ENCODE measurements at regions not wholly inside any gene's neighbourhood (a gene's known extent, or its start where the extent isn't known, plus 50 kb on each side); places are given as distances from the start of the nearest gene placed in this dataset.
A peak's percentile ranks its signal among the peaks of the same experiment; 100 is the strongest.
"Not testable (repeated sequence)": the region's sequence is repeated elsewhere in the genome, so short reads cannot be mapped to it uniquely, and the experiment has no call there.

DNA sequence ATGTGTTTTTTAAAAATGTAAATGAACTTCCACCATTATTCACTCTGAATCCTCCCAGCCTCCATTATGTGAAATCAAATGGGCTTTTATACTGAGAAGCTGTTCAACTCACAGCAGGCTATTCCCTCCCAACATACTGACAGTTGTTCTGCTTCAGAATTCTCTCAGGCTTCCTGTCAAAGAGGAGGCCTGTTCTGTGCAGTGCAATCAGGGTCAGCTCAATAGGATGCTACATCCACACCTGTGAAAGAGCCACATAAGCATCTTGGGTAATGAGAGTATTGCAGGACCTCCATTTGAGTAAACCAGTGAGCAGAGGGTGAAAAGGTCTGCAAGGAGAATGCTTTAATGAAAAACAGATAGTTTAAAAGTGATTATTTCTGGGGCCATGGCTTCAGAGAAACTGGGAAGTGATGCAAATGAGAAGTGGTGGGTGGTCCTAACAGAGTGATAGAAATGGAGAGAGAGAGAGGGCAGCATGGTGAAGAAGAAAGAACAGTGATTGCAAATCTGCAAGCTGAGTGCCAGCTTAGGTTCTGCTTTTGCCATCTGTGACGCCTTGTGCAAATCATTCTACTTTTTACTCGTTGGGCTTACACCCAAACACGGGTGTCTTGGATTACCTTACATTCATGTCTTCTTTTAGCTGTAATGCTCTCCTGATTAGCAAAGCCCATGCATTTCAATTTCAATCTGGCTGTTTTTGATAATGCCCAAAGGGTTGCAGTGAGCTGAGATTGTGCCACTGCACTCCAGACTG is 202.5 kb upstream of the NMUR2 start:
- DNase-seq (ENCODE audit: low read depth), result no peak

DNA sequence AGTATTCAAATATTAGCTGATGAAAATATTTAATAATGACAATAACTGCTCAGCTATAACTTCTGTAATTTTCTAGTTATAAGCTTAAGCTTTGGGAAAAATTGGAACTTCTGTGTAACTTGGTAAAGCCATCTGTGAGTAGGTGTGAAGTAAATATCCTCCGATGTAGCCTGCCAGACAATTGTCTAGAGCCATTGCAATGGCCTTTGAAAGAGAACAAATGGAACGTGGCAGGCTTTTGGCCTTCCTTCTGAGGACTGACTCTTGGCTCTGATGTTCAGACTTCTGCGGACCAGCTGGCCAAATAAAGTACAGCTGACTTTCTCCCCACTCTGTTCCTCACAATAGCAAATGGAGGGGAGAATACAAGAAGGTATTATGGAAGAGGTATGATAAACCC is 203.4 kb upstream of the NMUR2 start:
- no peak for DNase-seq (ENCODE audit: low read depth)

DNA sequence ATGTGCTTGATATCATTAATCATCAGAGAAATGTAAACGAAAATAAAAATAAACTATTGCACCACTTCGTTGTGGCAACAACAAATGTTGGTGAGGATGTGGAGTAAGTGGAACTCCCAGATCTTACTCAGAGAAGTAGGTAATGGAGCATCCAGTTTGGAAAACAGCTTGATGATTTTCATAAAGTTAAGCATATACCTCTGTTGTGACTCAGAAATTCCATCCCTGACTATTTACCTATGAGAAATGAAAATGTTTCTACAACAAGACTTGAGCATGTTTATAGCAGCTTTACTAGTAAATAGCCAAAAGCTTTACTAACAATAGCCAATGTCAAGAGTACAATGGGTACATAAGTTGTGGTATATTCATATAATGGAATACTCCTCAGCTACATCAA is 214.7 kb upstream of the NMUR2 start:
- no peak for DNase-seq (ENCODE audit: low read depth)

DNA sequence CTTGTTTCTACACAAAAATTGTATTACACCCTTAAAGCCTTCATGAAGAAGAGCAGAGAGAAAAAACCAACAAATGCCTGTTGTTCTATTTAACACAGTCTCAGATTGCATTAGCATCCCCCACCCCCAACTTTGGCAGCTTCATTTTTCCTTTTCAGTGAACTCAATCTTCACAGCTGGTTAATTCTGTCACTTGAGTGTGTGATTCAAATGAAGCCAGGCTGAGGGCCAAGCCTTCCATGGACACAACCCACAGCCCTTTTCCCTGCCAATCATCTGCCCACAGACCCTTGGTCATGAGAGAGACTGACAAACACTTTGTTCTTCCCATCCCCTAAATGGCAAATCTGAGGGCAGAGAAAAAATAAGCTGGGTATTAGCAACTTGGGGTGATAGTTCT is 217.5 kb upstream of the NMUR2 start:
- no peak for DNase-seq (ENCODE audit: low read depth)

DNA sequence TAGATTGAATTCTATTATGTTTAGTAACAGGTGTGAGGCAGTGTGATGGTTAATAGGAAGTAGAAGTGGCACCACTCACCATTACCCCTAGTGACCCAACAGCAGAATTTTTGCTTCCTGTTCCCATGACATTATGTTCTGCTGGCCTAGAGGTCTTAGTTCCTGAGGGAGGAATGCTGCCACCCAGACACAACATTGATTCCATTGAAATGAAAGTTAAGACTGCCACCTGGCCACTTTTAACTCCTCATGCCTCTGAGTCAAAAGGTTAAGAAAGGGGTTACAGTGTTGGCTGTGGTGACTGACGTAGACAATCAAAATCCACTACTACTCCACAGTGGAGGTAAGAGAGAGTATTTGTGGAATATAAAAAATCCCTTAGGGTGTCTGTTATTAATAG is 218.9 kb upstream of the NMUR2 start:
- DNase-seq (ENCODE audit: low read depth), result peak; percentile 1

DNA sequence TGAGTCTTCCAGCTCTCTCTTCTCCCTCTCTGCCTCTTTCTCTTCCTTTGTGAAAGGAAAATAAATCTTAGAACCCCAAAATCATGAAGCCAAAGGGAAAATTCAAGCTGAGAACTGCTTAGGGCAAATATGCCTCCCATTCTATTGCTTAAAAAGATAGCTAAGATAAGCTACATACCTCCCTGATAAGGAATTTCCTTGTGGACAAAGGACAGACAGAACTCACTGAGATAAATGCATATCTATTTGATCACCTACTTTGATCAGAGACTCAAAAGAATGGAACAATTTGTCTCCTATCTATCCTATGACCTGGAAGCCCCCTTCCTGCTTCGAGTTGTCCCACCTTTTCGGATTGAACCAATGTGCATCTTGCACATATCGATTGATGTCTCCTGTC is 220.6 kb upstream of the NMUR2 start:
- no peak for DNase-seq (ENCODE audit: low read depth)

DNA sequence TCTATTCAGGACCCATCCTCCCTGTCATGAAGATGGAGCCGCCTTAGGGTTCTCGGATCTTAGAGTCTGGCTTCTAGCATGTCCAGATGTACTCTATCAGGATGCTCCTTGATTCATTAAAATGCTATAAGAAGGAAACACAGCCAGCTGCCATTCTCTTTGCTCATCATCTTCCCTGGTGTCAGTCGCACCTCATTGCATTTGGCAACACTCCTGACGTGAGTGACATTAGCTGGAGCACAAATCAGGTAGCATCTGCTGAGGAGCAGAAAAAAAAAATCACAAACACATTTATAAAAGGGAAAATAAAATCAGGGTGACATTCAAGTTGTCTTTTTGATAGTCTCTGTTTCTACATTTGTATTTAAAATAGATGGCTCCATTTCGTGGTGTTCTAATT is 226.1 kb upstream of the NMUR2 start:
- no peak for DNase-seq (ENCODE audit: low read depth)

DNA sequence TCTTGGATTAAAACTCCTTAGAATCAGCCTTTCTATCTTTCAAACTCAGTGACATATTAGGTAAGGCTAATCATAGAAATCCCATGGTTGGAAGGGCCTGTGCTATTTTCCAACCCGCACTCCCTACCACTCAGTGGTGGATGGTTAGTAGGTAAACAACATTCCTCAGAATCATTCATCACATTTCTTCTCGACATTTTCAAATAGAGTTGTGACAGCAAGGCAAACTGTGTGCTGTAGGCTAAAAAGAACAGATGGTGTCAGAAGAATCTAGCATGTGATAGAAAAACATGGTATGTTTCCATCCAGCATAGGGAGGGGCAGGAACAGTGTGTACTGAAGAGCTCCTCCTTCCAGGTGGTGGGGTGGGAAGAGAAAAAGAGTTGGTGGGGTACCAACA is 227.3 kb upstream of the NMUR2 start:
- no peak for DNase-seq (ENCODE audit: low read depth)

DNA sequence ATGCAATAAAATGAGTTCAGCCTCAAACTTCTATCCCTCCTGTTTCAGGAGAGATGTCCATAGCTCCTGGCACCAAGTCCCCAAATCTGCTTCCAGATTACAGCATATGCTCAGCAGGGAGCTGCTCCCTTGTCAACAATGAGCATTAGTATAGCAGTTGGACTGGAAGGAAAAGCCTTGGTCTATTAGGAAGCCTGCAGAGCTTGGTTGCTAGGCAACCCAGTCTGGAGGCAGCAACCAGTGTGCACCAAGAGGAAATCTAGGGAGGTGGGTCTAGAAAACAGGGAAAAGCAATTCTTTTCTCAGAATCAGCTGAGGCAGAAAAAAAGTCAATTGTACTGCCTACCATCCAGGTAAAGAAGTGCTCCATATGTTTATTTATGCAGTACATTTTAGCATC is 229.5 kb upstream of the NMUR2 start:
- DNase-seq (ENCODE audit: low read depth), result no peak

DNA sequence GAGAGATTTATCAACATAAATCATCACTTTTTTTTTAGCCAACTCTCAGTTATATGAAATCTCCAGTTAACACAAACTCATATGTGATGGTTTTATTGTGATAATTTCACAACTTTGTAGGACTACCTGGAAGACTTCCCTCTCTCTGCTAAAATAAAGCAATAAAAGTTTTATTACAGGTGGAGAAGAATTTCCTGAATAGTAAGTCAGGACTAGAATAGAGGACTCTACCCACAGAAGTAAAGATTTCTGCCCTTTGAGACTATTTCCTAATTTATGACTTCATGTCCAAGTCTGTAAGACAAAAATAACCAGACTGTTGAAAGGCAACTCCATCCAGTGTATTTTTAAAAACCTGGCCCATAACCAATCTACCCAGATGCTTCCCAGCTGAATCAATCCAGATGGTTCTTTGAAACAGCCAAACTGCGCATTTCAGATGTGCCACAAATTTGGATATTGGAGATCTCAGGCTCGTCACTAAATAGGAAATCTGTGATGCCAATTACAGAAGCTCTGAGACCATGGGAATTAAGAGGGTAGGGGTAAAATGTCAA is 234.0 kb upstream of the NMUR2 start:
- DNase-seq (ENCODE audit: low read depth), result no peak

DNA sequence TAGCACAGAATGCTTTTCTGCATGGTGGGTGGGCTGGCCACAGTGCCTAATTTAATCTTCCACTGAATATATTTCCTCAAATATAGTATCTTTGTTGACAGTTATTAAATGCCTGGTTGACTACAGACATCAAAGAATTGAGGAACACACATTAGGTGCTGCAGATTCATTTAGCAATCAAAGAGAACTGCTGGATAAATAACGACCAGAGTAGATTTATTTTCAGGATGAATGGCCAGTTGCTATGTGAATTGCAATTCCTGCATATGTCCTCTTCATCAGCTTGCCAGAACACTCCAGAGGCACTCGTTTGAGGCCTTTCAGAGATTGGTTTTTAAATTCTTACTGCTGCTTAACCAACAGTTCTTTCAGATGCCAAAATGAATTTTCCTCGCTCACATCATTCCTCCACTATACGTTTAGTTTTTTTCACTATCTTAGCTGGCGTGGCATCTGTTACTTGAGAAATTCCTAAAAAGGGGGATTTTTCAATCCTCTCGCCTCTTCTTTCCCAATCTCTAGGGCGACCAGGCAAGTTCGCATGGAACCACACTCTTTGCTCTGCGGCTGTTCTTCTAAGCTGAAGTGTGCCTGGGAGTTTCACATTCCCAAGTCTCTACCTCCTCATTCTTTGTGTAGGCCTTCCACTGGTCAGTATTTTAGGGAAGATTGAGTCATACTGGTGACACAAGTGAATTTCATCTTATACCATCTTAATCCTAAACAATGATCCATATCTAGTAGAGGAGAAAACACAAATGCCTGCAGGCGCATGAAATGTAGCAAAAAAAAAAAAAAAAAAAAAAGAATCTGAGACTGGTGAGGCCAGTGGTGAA is 237.1 kb upstream of the NMUR2 start:
- no peak for DNase-seq (ENCODE audit: low read depth)

DNA sequence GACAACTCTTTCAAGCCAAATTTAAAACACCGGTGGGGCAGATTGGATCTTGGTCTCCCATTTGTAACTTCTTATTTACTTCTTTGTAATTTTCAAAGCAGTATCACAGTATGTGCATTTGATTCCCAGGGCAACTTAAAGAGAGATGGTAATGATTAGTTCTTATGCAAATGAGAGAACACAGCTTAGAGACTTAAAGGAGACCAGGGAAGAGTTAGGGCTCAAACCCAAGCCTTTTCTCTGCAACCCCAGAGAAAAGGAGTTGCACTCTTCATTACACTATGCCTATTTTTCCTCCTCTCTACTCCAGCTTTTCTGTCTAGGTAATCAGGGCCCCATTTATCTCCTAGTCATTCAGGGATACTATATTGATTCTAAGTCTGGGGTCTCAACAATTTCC is 237.8 kb upstream of the NMUR2 start:
- DNase-seq (ENCODE audit: low read depth), result no peak

DNA sequence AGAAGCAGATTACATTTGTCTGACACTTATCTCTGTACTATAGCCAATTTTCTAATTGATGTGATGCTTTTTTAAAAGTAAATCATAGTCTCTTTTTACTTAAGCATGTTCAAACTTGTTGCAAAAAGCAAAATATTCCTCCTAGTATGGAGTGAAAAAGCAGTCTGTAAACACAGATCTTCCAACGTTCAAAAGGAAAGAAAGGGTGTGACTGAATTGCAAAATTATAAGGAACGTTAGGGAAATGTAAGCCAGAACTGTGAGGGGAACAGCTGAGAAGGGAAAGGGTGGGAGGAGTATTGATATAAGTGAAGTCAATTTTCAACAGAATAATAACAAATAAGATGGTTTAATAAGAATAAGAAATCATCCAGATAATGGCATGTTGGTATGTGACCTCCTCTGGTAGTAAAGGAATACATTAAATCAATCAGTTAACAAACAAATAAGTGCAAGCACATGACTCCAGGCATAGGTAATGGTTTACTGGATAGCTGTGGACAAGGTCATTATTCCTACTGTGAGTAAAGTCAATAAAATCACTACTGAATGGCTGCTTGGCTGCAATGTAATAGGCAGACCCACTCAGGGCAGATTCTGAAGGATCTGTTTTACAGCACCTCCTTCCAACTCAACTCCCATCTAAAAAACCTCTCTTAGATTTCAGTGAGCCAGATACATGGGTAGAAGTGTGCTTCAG is 239.1 kb upstream of the NMUR2 start:
- DNase-seq (ENCODE audit: low read depth), result no peak

DNA sequence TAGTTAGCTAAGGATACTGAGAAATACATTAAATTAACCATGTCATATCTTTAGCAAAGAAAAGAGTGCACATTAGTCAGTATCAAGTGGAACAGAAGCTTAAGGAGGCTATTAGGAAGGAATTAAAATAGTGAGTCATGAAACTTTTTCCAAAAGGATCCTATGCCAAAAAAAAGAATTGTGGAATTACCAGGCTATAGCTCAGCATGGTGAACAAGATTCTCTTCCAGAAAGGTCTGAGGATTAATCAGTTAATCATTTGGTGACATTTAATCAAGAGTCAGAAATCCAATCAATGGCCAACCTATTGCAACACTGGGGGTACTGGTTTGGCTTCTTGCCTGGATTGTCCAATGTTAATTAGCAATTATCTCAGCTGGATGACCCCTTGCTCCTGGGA is 244.5 kb upstream of the NMUR2 start:
- no peak for DNase-seq (ENCODE audit: low read depth)

DNA sequence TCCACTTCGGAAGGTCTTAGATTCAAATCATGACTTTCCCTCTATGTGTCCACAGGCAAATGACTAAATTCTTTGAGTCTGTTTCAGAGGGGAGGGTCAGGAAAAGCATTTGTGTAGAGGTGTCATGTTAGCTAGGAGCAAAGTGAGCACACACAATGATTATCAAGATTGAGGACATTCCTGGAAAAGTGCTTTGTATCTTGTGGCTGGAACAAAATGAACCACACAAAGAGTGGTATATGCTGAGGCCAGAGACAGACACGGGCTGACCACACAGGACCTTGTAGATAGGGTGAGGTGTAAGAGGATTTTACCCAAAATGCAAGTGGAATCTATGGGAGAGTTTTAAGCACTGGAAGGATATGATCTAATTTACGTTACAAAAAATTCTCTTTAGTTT is 245.3 kb upstream of the NMUR2 start:
- DNase-seq (ENCODE audit: low read depth), result no peak

DNA sequence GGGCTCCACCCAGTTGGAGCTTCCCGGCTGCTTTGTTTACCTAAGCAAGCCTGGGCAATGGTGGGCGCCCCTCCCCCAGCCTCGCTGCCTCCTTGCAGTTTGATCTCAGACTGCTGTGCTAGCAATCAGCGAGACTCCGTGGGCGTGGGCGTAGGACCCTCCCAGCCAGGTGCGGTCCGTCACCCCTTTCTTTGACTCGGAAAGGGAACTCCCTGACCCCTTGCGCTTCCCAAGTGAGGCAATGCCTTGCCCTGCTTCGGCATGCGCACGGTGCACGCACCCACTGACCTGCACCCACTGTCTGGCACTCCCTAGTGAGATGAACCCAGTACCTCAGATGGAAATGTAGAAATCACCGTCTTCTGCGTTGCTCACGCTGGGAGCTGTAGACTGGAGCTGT is 254.4 kb upstream of the NMUR2 start:
- not testable (repeated sequence) for DNase-seq (ENCODE audit: low read depth)

DNA sequence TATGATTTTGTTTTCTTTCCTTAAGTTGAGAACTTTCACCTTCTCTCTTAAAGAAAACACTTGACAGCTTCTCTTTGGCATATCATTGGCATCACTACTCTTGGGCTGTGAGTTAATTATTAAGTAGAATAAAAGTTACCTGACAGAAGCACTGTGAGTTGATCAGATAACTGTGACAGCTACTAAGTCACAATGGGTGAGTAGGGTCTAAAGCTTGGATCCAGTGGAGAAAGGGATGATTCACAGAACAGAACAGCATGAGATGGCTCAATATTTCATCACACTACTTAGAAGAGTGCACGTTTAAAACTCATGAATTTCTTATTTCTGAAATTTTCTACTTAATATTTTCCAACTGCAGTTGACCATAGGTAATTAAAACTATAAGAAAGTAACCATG is 268.5 kb upstream of the NMUR2 start:
- no peak for DNase-seq (ENCODE audit: low read depth)

DNA sequence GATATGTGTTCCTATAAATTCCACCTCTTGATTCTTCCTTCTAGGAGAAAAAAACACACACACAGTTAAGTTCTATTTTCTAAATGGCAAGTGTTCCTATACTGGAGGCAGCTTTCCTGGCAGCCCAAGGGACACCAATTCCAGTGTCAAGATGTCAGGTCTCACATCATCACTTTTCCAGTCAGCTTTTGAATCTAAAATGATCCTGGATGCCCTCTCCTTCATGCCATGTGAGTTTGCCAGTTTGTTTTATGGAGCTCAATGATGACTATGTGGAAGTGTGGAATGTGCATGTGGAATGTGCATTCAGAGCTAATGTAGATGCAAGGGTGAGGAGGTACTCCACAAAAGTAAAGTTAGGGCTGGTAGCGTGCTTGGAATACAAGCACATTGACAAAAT is 269.3 kb upstream of the NMUR2 start:
- no peak for DNase-seq (ENCODE audit: low read depth)

DNA sequence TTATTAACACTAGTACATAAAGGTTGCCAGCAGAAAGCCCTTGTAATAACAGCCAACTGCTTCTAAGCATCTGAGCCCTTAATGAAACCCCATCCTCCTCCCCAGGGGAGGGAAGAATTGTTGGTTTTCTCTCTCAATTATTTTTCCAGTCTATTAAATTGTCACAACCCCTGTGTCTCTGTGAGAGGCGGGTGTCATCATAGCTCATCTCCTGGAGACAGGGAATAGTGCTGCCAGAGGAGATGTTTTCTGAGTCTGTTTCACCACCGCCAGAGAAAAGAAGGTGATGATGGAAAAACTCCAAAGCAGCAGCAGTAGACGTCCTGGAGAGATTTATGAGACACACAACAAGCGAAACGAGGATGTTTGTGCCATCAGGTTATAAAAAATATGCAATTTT is 271.1 kb upstream of the NMUR2 start:
- no peak for DNase-seq (ENCODE audit: low read depth)

DNA sequence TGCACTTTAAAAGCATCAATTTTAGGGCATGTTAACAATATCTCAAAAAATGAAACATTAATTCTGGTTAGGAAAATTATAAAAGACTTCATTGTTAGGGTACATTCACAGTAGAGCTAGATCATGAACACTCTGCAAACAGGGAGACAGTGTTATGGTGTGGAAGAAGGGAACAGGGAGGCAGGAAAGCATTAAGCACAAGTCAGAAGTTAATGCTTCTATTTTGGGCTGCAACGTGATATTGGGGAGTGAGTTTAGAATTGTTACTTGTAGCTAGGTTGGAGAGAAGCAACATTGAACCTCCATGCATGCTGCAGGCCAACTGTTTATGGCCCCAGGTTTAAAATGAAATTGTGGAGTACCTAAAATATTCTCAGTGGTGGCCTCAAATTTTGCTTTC is 278.1 kb upstream of the NMUR2 start:
- no peak for DNase-seq (ENCODE audit: low read depth)

DNA sequence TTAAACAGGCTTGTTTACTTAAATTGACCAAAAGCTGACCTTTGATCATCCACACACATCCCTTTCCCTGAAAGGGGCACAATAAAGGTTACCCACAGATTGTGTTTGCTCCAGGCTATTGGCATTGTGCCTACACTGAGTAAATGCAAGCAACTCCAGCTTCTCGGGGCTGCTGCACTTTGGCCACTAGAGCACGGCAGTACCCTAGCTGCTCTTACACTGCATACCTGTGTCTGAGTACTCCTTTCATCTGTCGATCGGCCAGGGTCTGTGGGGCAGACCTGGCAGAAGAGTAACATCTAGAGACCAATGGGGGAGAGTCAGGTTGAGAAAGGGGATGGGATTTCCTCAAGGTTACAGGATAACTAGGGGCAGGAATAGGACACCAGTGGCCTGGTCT is 281.9 kb upstream of the NMUR2 start:
- DNase-seq (ENCODE audit: low read depth), result peak; percentile 28

DNA sequence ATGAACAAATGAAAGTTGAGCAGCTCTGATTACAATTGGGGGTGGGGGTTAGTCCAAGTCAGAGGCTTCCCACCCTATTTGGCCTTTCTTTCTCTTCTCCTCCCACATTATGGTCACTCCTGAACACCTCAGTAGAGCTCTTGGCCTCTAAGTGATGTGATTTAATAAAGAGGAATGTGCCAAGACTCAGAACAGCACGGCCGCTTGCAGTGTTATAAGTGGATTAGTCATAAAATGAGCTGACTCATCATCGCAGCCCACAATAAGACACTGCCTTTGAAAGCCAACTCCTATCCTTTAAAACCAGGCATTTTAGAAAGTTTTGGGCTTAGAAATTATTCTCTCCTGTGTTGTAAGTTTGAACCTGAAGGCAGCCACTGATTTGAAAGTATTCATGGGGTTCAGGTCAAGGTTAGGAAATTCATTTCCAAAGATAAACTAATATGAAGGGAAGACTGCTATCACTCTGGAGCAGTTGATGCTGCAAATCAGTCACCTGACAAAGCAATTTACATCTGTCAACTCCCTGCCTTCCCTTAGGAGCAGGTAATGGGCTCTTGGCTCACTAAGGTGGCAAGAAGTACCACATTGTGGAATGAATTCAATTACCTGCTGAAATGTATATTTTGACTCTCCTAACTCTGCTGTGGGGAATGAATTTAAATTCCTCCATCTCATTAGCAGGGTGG is 283.6 kb upstream of the NMUR2 start:
- peak; percentile 95 for DNase-seq (ENCODE audit: low read depth)

Data from LHCN-M2 (cell line).